ENCODE measurements at regions not wholly inside any gene's neighbourhood (a gene's known extent, or its start where the extent isn't known, plus 50 kb on each side); places are given as distances from the start of the nearest gene placed in this dataset.

- Histone ChIP-seq H3K27me3 (ENCODE audit: control insufficient read depth in 5 of 5, insufficient read depth in 4 of 5, low read length in 5 of 5) (no peaks in the 10 kb centered on the region), H3K4me1 (ENCODE audit: control insufficient read depth in 5 of 5, insufficient read depth in 5 of 5, low read length in 5 of 5) (peaks cover 0 to 4% (median 0%) of the 10 kb centered on the region in 5 donors), H3K4me3 (ENCODE audit: low read depth in 1 of 5, low read length in 5 of 5) (no peak overlapping the region), H3K9ac (ENCODE audit: low read length in 5 of 5) (no peak overlapping the region), H3K27ac (ENCODE audit: low read depth, low read length) (no peak overlapping the region), H3K36me3 (ENCODE audit: control insufficient read depth in 5 of 5, insufficient read depth in 5 of 5, low read length in 5 of 5) (no peaks in the 10 kb centered on the region), H3K9me3 (ENCODE audit: control insufficient read depth in 5 of 5, low read length in 5 of 5) (no peaks in the 10 kb centered on the region)
Measured at GRCh38 chr6:81999270-81999669, 246.8 kb upstream of the TENT5A start.

- no peak overlapping the region for H3K27ac ChIP-seq (ENCODE audit: low read depth, low read length)
Measured at GRCh38 chr6:81998432-81998831, 246.0 kb upstream of the TENT5A start.

GRCh38 chr6:81997090-81997926, 244.8 kb upstream of the TENT5A start:
- Histone ChIP-seq H3K27ac (ENCODE audit: low read depth, low read length) (no peak overlapping the region), H3K9ac (ENCODE audit: low read length in 5 of 5) (no peak overlapping the region), H3K9me3 (ENCODE audit: control insufficient read depth in 5 of 5, low read length in 5 of 5) (no peaks in the 10 kb centered on the region), H3K4me1 (ENCODE audit: control insufficient read depth in 5 of 5, insufficient read depth in 5 of 5, low read length in 5 of 5) (peaks cover 0 to 4% (median 0%) of the 10 kb centered on the region in 5 donors), H3K27me3 (ENCODE audit: control insufficient read depth in 5 of 5, insufficient read depth in 4 of 5, low read length in 5 of 5) (no peaks in the 10 kb centered on the region), H3K36me3 (ENCODE audit: control insufficient read depth in 5 of 5, insufficient read depth in 5 of 5, low read length in 5 of 5) (no peaks in the 10 kb centered on the region), H3K4me3 (ENCODE audit: low read depth in 1 of 5, low read length in 5 of 5) (no peak overlapping the region)

More at GRCh38 chr6:81998432-81998831, 246.0 kb upstream of the TENT5A start:
- H3K36me3 ChIP-seq (ENCODE audit: control insufficient read depth in 5 of 5, insufficient read depth in 5 of 5, low read length in 5 of 5) = no peaks in the 10 kb centered on the region
- peaks cover 0 to 4% (median 0%) of the 10 kb centered on the region in 5 donors for H3K4me1 ChIP-seq (ENCODE audit: control insufficient read depth in 5 of 5, insufficient read depth in 5 of 5, low read length in 5 of 5)
- H3K4me3 ChIP-seq (ENCODE audit: low read depth in 1 of 5, low read length in 5 of 5) = no peak overlapping the region
- H3K9me3 ChIP-seq (ENCODE audit: control insufficient read depth in 5 of 5, low read length in 5 of 5) = no peaks in the 10 kb centered on the region
- H3K27me3 ChIP-seq (ENCODE audit: control insufficient read depth in 5 of 5, insufficient read depth in 4 of 5, low read length in 5 of 5) = no peaks in the 10 kb centered on the region
- H3K9ac ChIP-seq (ENCODE audit: low read length in 5 of 5) = no peak overlapping the region

DNA sequence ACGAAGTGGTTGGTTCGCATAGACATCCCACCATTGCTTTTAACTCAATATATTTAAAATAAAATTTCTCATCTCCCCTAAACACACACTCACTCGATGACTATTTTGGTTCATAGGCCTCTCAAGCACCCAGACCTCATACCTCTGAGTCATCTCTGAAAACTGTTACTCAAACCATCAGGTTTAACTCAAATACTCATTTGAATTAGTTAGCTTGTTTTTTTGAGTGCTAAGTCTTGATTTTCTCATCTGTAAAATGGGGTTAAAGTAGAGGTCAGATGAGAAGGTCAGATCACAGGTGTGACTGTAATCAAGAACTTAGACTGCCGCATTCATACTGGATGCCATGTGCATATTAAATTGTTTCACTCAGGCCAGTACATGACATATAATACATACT, 243.9 kb upstream of the TENT5A start:
- Histone ChIP-seq H3K27ac (ENCODE audit: low read depth, low read length) (no peak overlapping the region), H3K27me3 (ENCODE audit: control insufficient read depth in 5 of 5, insufficient read depth in 4 of 5, low read length in 5 of 5) (no peaks in the 10 kb centered on the region), H3K9me3 (ENCODE audit: control insufficient read depth in 5 of 5, low read length in 5 of 5) (no peaks in the 10 kb centered on the region), H3K4me3 (ENCODE audit: low read depth in 1 of 5, low read length in 5 of 5) (no peak overlapping the region), H3K4me1 (ENCODE audit: control insufficient read depth in 5 of 5, insufficient read depth in 5 of 5, low read length in 5 of 5) (peaks cover 0 to 4% (median 0%) of the 10 kb centered on the region in 5 donors), H3K36me3 (ENCODE audit: control insufficient read depth in 5 of 5, insufficient read depth in 5 of 5, low read length in 5 of 5) (no peaks in the 10 kb centered on the region), H3K9ac (ENCODE audit: low read length in 5 of 5) (no peak overlapping the region)

DNA sequence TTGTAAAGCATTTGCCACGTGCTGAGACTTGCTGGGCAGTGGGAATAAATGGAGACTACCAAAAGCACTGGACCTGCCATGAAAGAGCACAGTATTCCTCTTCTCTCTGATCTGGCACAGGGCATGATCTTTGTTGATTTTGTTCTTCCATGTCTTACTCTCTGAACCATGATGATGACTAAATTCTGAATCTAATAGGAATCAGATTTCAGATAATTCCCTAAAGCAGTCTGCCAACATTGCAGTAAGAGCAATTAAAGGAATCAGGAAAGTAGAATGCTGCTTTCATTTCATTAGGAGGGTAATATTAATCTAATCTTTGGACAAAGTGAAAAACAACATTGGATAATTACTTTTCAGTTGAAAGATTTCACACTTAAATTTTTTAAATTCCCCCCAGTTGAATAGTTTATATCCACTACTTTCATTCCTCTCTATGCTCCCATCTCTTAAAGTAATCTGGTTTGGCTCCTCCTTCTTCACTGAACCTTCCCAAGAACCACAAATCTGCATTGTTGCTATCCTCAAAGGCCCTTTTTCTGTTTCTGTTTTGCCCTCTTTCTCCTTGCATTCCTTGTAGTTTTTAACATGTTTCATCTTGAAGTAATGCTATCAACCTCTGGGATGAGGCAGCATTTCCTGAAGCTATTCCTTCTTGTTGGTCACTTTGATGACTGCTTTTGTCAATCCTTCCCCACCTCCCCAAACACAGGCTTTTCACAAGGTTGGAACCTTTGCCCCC, 243.2 kb upstream of the TENT5A start:
- no peaks in the 10 kb centered on the region for H3K9me3 ChIP-seq (ENCODE audit: control insufficient read depth in 5 of 5, low read length in 5 of 5)
- H3K9ac ChIP-seq (ENCODE audit: low read length in 5 of 5) = no peak overlapping the region
- no peak overlapping the region for H3K27ac ChIP-seq (ENCODE audit: low read depth, low read length)
- H3K27me3 ChIP-seq (ENCODE audit: control insufficient read depth in 5 of 5, insufficient read depth in 4 of 5, low read length in 5 of 5) = no peaks in the 10 kb centered on the region
- no peaks in the 10 kb centered on the region for H3K36me3 ChIP-seq (ENCODE audit: control insufficient read depth in 5 of 5, insufficient read depth in 5 of 5, low read length in 5 of 5)
- peaks cover 0 to 4% (median 0%) of the 10 kb centered on the region in 5 donors for H3K4me1 ChIP-seq (ENCODE audit: control insufficient read depth in 5 of 5, insufficient read depth in 5 of 5, low read length in 5 of 5)
- H3K4me3 ChIP-seq (ENCODE audit: low read depth in 1 of 5, low read length in 5 of 5) = no peak overlapping the region

- Histone ChIP-seq H3K9ac (ENCODE audit: low read length in 5 of 5) (no peak overlapping the region), H3K4me1 (ENCODE audit: control insufficient read depth in 5 of 5, insufficient read depth in 5 of 5, low read length in 5 of 5) (no peaks in the 10 kb centered on the region), H3K36me3 (ENCODE audit: control insufficient read depth in 5 of 5, insufficient read depth in 5 of 5, low read length in 5 of 5) (no peaks in the 10 kb centered on the region), H3K4me3 (ENCODE audit: low read depth in 1 of 5, low read length in 5 of 5) (no peak overlapping the region), H3K27ac (ENCODE audit: low read depth, low read length) (no peak overlapping the region), H3K27me3 (ENCODE audit: control insufficient read depth in 5 of 5, insufficient read depth in 4 of 5, low read length in 5 of 5) (no peaks in the 10 kb centered on the region), H3K9me3 (ENCODE audit: control insufficient read depth in 5 of 5, low read length in 5 of 5) (no peaks in the 10 kb centered on the region)
Measured at GRCh38 chr6:81988871-81989270, 236.4 kb upstream of the TENT5A start.

DNA sequence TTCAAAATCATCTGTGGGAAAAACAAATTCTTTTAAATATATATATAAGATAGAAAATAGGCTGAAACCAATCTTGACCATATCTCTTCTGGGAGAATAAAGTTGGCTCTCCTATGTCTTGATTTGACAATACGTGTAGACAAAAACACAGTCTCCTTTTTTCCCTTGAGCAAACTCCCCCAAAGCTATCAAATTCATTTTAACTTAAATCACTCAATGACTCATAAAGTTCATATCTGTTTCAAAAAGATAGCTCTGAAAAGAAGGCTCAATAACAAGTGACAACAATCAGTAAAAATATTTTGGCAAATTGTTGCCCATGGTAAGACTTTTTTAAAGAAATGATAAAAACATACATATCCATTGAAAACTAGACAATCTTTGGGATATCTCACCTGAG, 236.0 kb upstream of the TENT5A start:
- H3K36me3 ChIP-seq (ENCODE audit: control insufficient read depth in 5 of 5, insufficient read depth in 5 of 5, low read length in 5 of 5) = no peaks in the 10 kb centered on the region
- no peak overlapping the region for H3K4me3 ChIP-seq (ENCODE audit: low read depth in 1 of 5, low read length in 5 of 5)
- no peaks in the 10 kb centered on the region for H3K27me3 ChIP-seq (ENCODE audit: control insufficient read depth in 5 of 5, insufficient read depth in 4 of 5, low read length in 5 of 5)
- H3K9me3 ChIP-seq (ENCODE audit: control insufficient read depth in 5 of 5, low read length in 5 of 5) = no peaks in the 10 kb centered on the region
- no peaks in the 10 kb centered on the region for H3K4me1 ChIP-seq (ENCODE audit: control insufficient read depth in 5 of 5, insufficient read depth in 5 of 5, low read length in 5 of 5)
- no peak overlapping the region for H3K27ac ChIP-seq (ENCODE audit: low read depth, low read length)
- no peak overlapping the region for H3K9ac ChIP-seq (ENCODE audit: low read length in 5 of 5)

DNA sequence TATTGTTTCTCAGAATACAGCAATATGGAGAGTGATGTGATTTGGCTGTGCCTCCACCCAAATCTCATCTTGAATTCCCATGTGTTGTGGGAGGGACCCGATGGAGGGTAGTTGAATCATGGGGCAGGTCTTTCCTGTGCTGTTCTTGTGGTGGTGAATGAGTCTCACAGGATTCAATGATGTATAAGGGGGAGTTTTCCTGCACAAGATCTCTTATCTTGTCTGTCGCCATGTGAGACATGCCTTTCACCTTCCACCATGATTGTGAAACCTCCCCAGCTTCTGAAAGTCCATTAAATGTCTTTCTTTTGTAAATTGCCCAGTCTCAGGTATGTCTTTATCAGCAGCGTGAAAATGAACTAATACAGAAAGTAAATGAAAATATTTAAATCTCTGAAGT, 234.8 kb upstream of the TENT5A start:
- no peaks in the 10 kb centered on the region for H3K36me3 ChIP-seq (ENCODE audit: control insufficient read depth in 5 of 5, insufficient read depth in 5 of 5, low read length in 5 of 5)
- no peaks in the 10 kb centered on the region for H3K27me3 ChIP-seq (ENCODE audit: control insufficient read depth in 5 of 5, insufficient read depth in 4 of 5, low read length in 5 of 5)

GRCh38 chr6:81985191-81985590, 232.7 kb upstream of the TENT5A start:
- Histone ChIP-seq H3K36me3 (ENCODE audit: control insufficient read depth in 5 of 5, insufficient read depth in 5 of 5, low read length in 5 of 5) (no peaks in the 10 kb centered on the region), H3K27ac (ENCODE audit: low read depth, low read length) (no peak overlapping the region), H3K9me3 (ENCODE audit: control insufficient read depth in 5 of 5, low read length in 5 of 5) (peaks cover 0 to 4% (median 0%) of the 10 kb centered on the region in 5 donors), H3K4me1 (ENCODE audit: control insufficient read depth in 5 of 5, insufficient read depth in 5 of 5, low read length in 5 of 5) (no peaks in the 10 kb centered on the region), H3K9ac (ENCODE audit: low read length in 5 of 5) (no peak overlapping the region), H3K4me3 (ENCODE audit: low read depth in 1 of 5, low read length in 5 of 5) (no peak overlapping the region), H3K27me3 (ENCODE audit: control insufficient read depth in 5 of 5, insufficient read depth in 4 of 5, low read length in 5 of 5) (no peaks in the 10 kb centered on the region)

More for the DNA sequence above, 234.8 kb upstream of the TENT5A start:
- H3K4me3 ChIP-seq (ENCODE audit: low read depth in 1 of 5, low read length in 5 of 5) = no peak overlapping the region
- no peak overlapping the region for H3K9ac ChIP-seq (ENCODE audit: low read length in 5 of 5)
- no peaks in the 10 kb centered on the region for H3K9me3 ChIP-seq (ENCODE audit: control insufficient read depth in 5 of 5, low read length in 5 of 5)
- no peak overlapping the region for H3K27ac ChIP-seq (ENCODE audit: low read depth, low read length)
- no peaks in the 10 kb centered on the region for H3K4me1 ChIP-seq (ENCODE audit: control insufficient read depth in 5 of 5, insufficient read depth in 5 of 5, low read length in 5 of 5)

DNA sequence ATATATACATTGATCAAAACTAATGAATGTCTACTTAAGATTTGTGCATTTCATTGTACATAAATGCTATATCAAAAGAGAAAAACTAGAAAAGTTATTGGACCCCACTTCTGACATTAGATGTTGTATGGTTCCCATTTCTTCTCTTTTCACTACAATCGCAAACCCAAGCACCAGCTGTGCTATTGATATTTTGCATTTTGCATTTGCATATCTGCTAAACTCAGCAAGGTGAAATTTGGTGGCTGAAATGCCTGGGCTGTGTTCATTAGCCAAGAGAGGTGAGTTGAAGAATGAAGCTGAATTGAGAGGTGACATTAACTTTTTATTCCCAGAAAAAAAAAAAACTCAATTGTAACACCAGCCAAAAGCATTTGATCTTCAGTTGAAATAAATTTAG, 232.1 kb upstream of the TENT5A start:
- no peak overlapping the region for H3K4me3 ChIP-seq (ENCODE audit: low read depth in 1 of 5, low read length in 5 of 5)
- peaks cover 0 to 4% (median 0%) of the 10 kb centered on the region in 5 donors for H3K9me3 ChIP-seq (ENCODE audit: control insufficient read depth in 5 of 5, low read length in 5 of 5)
- H3K27me3 ChIP-seq (ENCODE audit: control insufficient read depth in 5 of 5, insufficient read depth in 4 of 5, low read length in 5 of 5) = no peaks in the 10 kb centered on the region
- H3K9ac ChIP-seq (ENCODE audit: low read length in 5 of 5) = no peak overlapping the region
- H3K4me1 ChIP-seq (ENCODE audit: control insufficient read depth in 5 of 5, insufficient read depth in 5 of 5, low read length in 5 of 5) = no peaks in the 10 kb centered on the region
- H3K27ac ChIP-seq (ENCODE audit: low read depth, low read length) = no peak overlapping the region
- H3K36me3 ChIP-seq (ENCODE audit: control insufficient read depth in 5 of 5, insufficient read depth in 5 of 5, low read length in 5 of 5) = no peaks in the 10 kb centered on the region

All from subcutaneous abdominal adipose tissue (tissue), 5 donors.